ENCODE measurements at regions not wholly inside any gene's neighbourhood (a gene's known extent, or its start where the extent isn't known, plus 50 kb on each side); places are given as distances from the start of the nearest gene placed in this dataset.

DNA sequence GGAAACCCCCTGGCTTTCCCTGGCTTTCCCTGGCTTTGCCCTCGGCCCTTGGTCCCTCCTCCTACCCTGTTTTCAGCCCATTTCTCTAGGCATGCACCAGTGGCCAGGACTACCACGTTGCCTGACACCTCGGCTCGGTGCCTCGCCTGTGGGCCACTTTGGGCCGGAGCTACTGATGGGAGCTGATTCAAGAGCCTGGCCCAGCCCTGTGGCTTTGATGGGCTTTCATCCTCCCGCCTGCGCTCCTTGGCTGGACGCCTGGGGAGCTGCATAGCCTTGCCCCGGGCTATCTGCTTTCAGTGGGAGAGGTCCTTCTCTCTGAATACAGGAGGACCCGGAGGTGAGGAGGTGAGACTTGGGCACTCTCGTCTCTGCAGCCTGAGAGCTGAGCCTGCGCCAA is 192.7 kb upstream of the HES1 start:
- no peak for TF ChIP-seq EZH2 (IDR thresholded peaks at IDR 0.05; ENCODE audit: borderline replicate concordance, insufficient read depth, low read length, poor library complexity, severe bottlenecking)
- TF ChIP-seq, protein P1, sequence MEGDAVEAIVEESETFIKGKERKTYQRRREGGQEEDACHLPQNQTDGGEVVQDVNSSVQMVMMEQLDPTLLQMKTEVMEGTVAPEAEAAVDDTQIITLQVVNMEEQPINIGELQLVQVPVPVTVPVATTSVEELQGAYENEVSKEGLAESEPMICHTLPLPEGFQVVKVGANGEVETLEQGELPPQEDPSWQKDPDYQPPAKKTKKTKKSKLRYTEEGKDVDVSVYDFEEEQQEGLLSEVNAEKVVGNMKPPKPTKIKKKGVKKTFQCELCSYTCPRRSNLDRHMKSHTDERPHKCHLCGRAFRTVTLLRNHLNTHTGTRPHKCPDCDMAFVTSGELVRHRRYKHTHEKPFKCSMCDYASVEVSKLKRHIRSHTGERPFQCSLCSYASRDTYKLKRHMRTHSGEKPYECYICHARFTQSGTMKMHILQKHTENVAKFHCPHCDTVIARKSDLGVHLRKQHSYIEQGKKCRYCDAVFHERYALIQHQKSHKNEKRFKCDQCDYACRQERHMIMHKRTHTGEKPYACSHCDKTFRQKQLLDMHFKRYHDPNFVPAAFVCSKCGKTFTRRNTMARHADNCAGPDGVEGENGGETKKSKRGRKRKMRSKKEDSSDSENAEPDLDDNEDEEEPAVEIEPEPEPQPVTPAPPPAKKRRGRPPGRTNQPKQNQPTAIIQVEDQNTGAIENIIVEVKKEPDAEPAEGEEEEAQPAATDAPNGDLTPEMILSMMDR (IDR thresholded peaks at IDR 0.05; ENCODE audit: poor library complexity, severe bottlenecking), result no peak

Data from neural cell (in vitro differentiated cells).